SK-N-SH treated with all-trans-retinoic acid at 6 μM for 48 hours (cell line): ENCODE measurements at regions not wholly inside any gene's neighbourhood (a gene's known extent, or its start where the extent isn't known, plus 50 kb on each side); places are given as distances from the start of the nearest gene placed in this dataset.

Experiments
- ATAC-seq: fragments of 200-7000 bp; cut with Tn5 transposase; 3 replicates; pipeline ENCODE4 v1.9.1; 2020; ENCODE audit warnings: mild to moderate bottlenecking, moderate library complexity
- ARNTL ChIP-seq: fragments of 450-650 bp; formaldehyde crosslinking; IDR thresholded peaks from 2 replicates; pipeline ENCODE4 v1.5.0; 2020; ENCODE audit warnings: low read depth, mild to moderate bottlenecking, moderate library complexity, borderline replicate concordance
- BACH2 ChIP-seq: fragments of 250-450 bp; sonication (Bioruptor Pico); IDR thresholded peaks from 2 replicates; pipeline ENCODE4 v1.9.0; 2021; ENCODE audit warnings: mild to moderate bottlenecking, borderline replicate concordance
- CREB5 ChIP-seq: fragments of 250-450 bp; sonication (Bioruptor Pico); IDR thresholded peaks from 2 replicates; pipeline ENCODE4 v1.5.1; 2020; ENCODE audit warnings: low read depth, mild to moderate bottlenecking, moderate library complexity
- CSDC2 ChIP-seq: fragments of 250-450 bp; sonication (Bioruptor Pico); IDR thresholded peaks from 2 replicates; pipeline ENCODE4 v1.5.0; 2020; ENCODE audit warnings: mild to moderate bottlenecking, moderate library complexity
- CSRNP3 ChIP-seq: fragments of 250-450 bp; sonication (Bioruptor Pico); IDR thresholded peaks from 2 replicates; pipeline ENCODE4 v1.5.1; 2021; ENCODE audit warnings: mild to moderate bottlenecking, moderate library complexity
- ESRRG ChIP-seq: fragments of 250-450 bp; sonication (Bioruptor Pico); IDR thresholded peaks from 2 replicates; pipeline ENCODE4 v1.6.1; 2021; ENCODE audit warnings: mild to moderate bottlenecking
- GLIS3 ChIP-seq: fragments of 250-450 bp; sonication (Bioruptor Pico); IDR thresholded peaks from 2 replicates; pipeline ENCODE4 v1.5.0; 2020; ENCODE audit warnings: mild to moderate bottlenecking, moderate library complexity
- ISL1 ChIP-seq: fragments of 250-450 bp; sonication (Bioruptor Pico); IDR thresholded peaks from 2 replicates; pipeline ENCODE4 v2.1.2; 2022; ENCODE audit warnings: mild to moderate bottlenecking, moderate library complexity
- OSR1 ChIP-seq: fragments of 250-450 bp; sonication (Bioruptor Pico); IDR thresholded peaks from 2 replicates; pipeline ENCODE4 v1.8.0; 2022; ENCODE audit warnings: moderate library complexity, mild to moderate bottlenecking, inconsistent platforms
- POU6F1 ChIP-seq: fragments of 250-450 bp; sonication (Bioruptor Pico); IDR thresholded peaks from 2 replicates; pipeline ENCODE4 v1.8.0; 2021; ENCODE audit warnings: low read depth, mild to moderate bottlenecking, moderate library complexity, borderline replicate concordance
- PPARA ChIP-seq: fragments of 250-450 bp; sonication (Bioruptor Pico); IDR thresholded peaks from 2 replicates; pipeline ENCODE4 v1.5.0; 2020; ENCODE audit warnings: mild to moderate bottlenecking, borderline replicate concordance
- RARB ChIP-seq: fragments of 250-450 bp; sonication (Bioruptor Pico); IDR thresholded peaks from 2 replicates; pipeline ENCODE4 v1.8.0; 2021; ENCODE audit warnings: mild to moderate bottlenecking, moderate library complexity
- SNAI2 ChIP-seq: fragments of 250-450 bp; sonication (Bioruptor Pico); IDR thresholded peaks from 2 replicates; pipeline ENCODE4 v1.5.0; 2020; ENCODE audit warnings: mild to moderate bottlenecking, moderate library complexity
- TCF4 ChIP-seq: fragments of 250-450 bp; sonication (Bioruptor Pico); IDR thresholded peaks from 2 replicates; pipeline ENCODE4 v1.8.0; 2021; ENCODE audit warnings: mild to moderate bottlenecking, moderate library complexity, borderline replicate concordance
- TOX ChIP-seq: fragments of 250-450 bp; sonication (Bioruptor Pico); IDR thresholded peaks from 2 replicates; pipeline ENCODE4 v1.8.0; 2021; ENCODE audit warnings: mild to moderate bottlenecking, moderate library complexity, borderline replicate concordance
- ZFP3 ChIP-seq: fragments of 250-450 bp; sonication (Bioruptor Pico); IDR thresholded peaks from 2 replicates; pipeline ENCODE4 v1.5.0; 2020; ENCODE audit warnings: mild to moderate bottlenecking, moderate library complexity
- ZFP30 ChIP-seq: fragments of 450-650 bp; formaldehyde crosslinking; IDR thresholded peaks from 2 replicates; pipeline ENCODE4 v1.5.0; 2022; ENCODE audit warnings: mild to moderate bottlenecking, moderate library complexity
- ZNF565 ChIP-seq: fragments of 450-650 bp; formaldehyde crosslinking; conservative IDR thresholded peaks from 2 replicates; pipeline ENCODE4 v1.5.0; 2020; ENCODE audit warnings: low read depth, mild to moderate bottlenecking, moderate library complexity
- ZNF70 ChIP-seq: fragments of 450-650 bp; formaldehyde crosslinking; IDR thresholded peaks from 2 replicates; pipeline ENCODE4 v1.5.0; 2020; ENCODE audit warnings: mild to moderate bottlenecking, moderate library complexity
- ZNF8 ChIP-seq: fragments of 450-650 bp; formaldehyde crosslinking; IDR thresholded peaks from 2 replicates; pipeline ENCODE4 v1.5.0; 2020; ENCODE audit warnings: mild to moderate bottlenecking, moderate library complexity
- TF ChIP-seq, protein P1 (sequence below): fragments of 250-450 bp; sonication (Bioruptor Pico); IDR thresholded peaks from 2 replicates; pipeline ENCODE4 v1.5.0; 2020; ENCODE audit warnings: mild to moderate bottlenecking, moderate library complexity
- TF ChIP-seq, protein P2 (sequence below): fragments of 250-450 bp; sonication (Bioruptor Pico); IDR thresholded peaks from 2 replicates; pipeline ENCODE4 v1.8.0; 2020; ENCODE audit warnings: mild to moderate bottlenecking, moderate library complexity, borderline replicate concordance

DNA sequence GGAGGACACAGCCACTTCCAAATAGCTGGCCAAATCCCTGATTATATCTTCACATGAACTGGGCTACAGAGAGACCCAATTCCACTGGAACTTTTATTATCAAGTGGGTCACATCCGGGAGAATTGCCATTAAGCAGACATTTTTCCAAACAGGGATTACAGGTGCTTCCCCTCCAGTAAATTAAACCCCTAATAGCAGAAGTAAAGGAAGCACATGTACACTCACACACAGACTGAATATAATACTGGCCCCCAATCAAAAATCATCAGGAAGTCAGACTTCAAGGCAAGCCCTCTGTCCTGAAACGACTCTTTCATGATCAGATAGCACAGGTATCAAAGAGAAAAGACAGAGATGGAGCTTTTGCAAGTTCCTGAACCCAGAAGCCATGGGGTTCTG, 118.6 kb upstream of the PPP2R5A start:
- no peak for ATAC-seq

DNA sequence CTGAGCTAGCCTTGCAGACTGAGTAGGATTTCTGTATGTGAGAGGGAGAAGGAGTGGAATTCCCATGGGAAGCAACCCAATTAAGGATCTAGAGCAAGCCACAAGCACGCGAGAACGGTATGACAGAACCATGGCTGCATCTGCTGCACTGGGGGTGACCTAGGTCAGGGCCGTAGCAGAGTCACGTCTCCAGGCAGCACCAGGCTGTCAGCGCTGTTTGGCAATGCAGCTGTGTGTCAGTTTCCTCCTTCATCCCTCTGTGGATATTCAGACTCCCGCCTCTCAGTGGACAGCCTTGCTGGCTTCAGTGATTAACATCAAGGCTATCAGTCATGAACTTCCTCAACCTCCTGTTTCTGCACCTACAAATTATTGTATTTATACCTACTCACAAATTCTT, 118.1 kb upstream of the PPP2R5A start:
- TF ChIP-seq SNAI2 (CRISPR knock-in tag) (no peak), GLIS3 (CRISPR knock-in tag) (no peak), ZNF8 (no peak), ZNF565 (CRISPR knock-in tag) (no peak), CSRNP3 (CRISPR knock-in tag) (no peak), ZFP30 (no peak)
- TF ChIP-seq, protein P1, sequence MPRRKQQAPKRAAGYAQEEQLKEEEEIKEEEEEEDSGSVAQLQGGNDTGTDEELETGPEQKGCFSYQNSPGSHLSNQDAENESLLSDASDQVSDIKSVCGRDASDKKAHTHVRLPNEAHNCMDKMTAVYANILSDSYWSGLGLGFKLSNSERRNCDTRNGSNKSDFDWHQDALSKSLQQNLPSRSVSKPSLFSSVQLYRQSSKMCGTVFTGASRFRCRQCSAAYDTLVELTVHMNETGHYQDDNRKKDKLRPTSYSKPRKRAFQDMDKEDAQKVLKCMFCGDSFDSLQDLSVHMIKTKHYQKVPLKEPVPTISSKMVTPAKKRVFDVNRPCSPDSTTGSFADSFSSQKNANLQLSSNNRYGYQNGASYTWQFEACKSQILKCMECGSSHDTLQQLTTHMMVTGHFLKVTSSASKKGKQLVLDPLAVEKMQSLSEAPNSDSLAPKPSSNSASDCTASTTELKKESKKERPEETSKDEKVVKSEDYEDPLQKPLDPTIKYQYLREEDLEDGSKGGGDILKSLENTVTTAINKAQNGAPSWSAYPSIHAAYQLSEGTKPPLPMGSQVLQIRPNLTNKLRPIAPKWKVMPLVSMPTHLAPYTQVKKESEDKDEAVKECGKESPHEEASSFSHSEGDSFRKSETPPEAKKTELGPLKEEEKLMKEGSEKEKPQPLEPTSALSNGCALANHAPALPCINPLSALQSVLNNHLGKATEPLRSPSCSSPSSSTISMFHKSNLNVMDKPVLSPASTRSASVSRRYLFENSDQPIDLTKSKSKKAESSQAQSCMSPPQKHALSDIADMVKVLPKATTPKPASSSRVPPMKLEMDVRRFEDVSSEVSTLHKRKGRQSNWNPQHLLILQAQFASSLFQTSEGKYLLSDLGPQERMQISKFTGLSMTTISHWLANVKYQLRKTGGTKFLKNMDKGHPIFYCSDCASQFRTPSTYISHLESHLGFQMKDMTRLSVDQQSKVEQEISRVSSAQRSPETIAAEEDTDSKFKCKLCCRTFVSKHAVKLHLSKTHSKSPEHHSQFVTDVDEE (CRISPR knock-in tag), result no peak
- TF ChIP-seq, all 23 proteins: peak for 0
- no peak; the same call in 2 of the 3 replicates for ATAC-seq

More for the DNA sequence above, 118.6 kb upstream of the PPP2R5A start:
- TF ChIP-seq OSR1 (CRISPR knock-in tag) (no peak), ZFP3 (CRISPR knock-in tag) (no peak), RARB (CRISPR knock-in tag) (no peak), POU6F1 (CRISPR knock-in tag) (no peak), ZFP30 (no peak), PPARA (CRISPR knock-in tag) (no peak), CREB5 (CRISPR knock-in tag) (no peak), TCF4 (CRISPR knock-in tag) (no peak), ZNF70 (CRISPR knock-in tag) (no peak), ZNF8 (no peak), TOX (CRISPR knock-in tag) (no peak), ARNTL (CRISPR knock-in tag) (no peak), CSDC2 (no peak), ISL1 (CRISPR knock-in tag) (no peak), ZNF565 (CRISPR knock-in tag) (no peak), BACH2 (CRISPR knock-in tag) (no peak), ESRRG (no peak), GLIS3 (CRISPR knock-in tag) (no peak)
- TF ChIP-seq, protein P2, sequence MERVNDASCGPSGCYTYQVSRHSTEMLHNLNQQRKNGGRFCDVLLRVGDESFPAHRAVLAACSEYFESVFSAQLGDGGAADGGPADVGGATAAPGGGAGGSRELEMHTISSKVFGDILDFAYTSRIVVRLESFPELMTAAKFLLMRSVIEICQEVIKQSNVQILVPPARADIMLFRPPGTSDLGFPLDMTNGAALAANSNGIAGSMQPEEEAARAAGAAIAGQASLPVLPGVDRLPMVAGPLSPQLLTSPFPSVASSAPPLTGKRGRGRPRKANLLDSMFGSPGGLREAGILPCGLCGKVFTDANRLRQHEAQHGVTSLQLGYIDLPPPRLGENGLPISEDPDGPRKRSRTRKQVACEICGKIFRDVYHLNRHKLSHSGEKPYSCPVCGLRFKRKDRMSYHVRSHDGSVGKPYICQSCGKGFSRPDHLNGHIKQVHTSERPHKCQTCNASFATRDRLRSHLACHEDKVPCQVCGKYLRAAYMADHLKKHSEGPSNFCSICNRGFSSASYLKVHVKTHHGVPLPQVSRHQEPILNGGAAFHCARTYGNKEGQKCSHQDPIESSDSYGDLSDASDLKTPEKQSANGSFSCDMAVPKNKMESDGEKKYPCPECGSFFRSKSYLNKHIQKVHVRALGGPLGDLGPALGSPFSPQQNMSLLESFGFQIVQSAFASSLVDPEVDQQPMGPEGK (CRISPR knock-in tag), result no peak
- TF ChIP-seq, protein P1 (CRISPR knock-in tag), result no peak
